ENCODE measurements at regions not wholly inside any gene's neighbourhood (a gene's known extent, or its start where the extent isn't known, plus 50 kb on each side); places are given as distances from the start of the nearest gene placed in this dataset.
A peak's percentile ranks its signal among the peaks of the same experiment; 100 is the strongest.

DNA sequence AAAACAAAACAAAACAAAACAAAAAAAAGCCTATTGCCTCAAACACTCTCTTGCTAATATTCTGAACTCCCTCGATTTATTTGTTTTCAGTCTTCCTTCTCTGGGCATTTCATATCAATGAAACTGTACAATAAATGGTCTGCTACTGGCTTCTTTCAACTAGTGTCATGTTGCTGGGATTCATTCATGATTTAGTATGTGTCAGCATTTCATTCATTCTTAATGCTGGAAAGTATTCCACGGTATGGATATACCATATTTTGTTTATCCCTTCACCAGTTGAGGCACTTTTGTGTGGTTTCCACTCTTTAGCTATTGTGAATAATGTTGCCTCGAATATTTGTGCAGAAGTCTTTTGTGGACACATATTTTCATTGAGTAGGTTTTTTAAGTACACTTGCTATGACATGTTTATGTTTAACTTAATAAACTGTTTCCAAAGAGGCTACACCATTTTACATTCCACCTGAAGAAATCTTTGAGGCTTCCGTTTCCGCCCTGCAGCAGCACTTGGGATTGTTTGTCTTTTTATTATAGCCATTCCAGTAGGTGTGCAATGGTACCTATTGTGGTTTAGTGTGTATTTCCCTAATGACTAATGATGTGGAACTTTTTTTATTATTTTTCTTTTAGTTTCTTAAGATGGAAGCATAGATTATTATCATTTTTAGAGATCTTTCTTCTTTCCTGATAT lies 543.6 kb upstream of the SOX11 start:
- Histone ChIP-seq H3K9me3 (ENCODE audit: low read length) (no peaks in the 10 kb centered on the region), H3K4me1 (ENCODE audit: insufficient read depth, low read length) (no peaks in the 10 kb centered on the region), H3K36me3 (ENCODE audit: insufficient read depth, low read length) (no peaks in the 10 kb centered on the region), H2AFZ (ENCODE audit: low read depth, low read length) (no peak overlapping the region), H3K4me3 (ENCODE audit: low read length) (no peak overlapping the region), H3K27me3 (ENCODE audit: insufficient read depth, low read length) (no peaks in the 10 kb centered on the region)

DNA sequence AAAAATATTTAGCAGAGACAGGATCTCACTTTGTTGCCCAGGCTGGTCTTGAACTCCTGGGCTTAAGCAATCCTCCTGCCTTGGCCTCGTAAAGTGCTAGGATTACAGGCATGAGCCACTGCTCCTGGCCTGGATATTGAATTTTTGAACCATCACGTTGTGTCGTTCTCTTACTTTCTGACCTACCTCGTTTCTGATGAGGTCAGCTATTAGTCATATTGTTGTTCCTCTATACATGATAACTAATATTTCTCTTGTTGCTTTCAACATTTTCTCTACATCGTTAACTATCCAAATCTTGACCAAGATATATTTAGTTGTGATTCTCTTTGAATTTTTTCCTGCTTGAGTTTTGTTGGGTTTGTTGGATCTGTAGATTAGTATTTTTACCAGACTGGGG lies 541.3 kb upstream of the SOX11 start:
- H3K4me3 ChIP-seq (ENCODE audit: low read length), result no peak overlapping the region
- H3K4me1 ChIP-seq (ENCODE audit: insufficient read depth, low read length), result no peaks in the 10 kb centered on the region
- H3K36me3 ChIP-seq (ENCODE audit: insufficient read depth, low read length), result no peaks in the 10 kb centered on the region
- H2AFZ ChIP-seq (ENCODE audit: low read depth, low read length), result no peak overlapping the region
- no peaks in the 10 kb centered on the region for H3K9me3 ChIP-seq (ENCODE audit: low read length)
- no peaks in the 10 kb centered on the region for H3K27me3 ChIP-seq (ENCODE audit: insufficient read depth, low read length)

DNA sequence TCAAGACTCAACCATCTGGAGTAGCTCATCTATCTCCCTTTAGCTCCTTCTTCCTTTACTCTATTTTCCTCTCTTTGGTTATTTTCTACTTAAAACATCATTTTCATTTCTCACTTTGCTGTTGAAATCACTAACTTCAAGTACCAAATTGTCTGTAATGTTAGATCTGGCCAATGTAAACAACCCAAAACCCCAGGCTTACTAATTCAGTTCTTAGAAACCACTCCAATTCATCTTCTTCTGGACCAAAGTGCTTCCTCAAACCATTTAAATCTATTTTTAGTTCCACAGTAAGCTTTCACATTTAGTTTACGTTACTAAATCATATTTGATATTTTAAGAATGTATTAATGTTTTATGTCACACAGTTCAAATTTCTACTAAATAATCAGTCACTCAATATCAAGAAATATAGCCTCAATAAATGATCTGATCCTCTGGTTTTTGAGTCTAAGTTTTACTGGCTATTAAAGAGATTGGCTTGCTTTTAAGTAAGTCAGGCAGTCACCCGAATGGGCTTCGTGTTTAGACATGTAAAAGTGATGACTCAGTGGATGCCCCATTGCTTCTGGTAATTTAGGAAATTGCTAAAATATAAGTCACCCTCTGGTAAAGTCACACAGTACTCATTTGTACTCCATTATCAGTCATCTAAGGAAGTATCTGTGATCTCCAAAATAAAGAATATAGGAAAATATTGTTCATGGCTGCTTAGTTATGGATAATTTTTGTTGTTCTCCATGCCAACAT lies 527.2 kb upstream of the SOX11 start:
- Histone ChIP-seq H3K4me1 (ENCODE audit: insufficient read depth, low read length) (no peaks in the 10 kb centered on the region), H3K4me3 (ENCODE audit: low read length) (no peak overlapping the region), H3K9me3 (ENCODE audit: low read length) (no peaks in the 10 kb centered on the region), H3K36me3 (ENCODE audit: insufficient read depth, low read length) (no peaks in the 10 kb centered on the region), H2AFZ (ENCODE audit: low read depth, low read length) (no peak overlapping the region), H3K27me3 (ENCODE audit: insufficient read depth, low read length) (no peaks in the 10 kb centered on the region)

DNA sequence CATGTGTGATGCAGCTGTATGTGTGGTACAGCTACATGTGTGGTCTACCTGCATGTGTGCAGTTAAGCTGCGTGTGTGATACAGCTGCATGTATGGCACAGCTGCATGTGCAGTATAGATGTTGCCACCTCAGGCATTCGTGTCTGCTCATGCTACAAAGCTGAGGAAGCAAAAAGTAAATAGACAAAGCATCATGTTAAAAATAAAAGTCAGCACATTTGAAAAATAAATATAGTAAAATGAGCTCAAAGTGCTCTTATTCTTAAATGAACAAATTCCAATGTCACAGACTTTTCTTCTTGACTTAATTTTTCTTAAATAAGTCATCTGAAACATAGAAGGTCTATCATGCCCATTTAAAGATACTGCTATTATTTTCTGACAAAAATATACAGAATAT lies 519.3 kb upstream of the SOX11 start:
- Histone ChIP-seq H3K27me3 (ENCODE audit: insufficient read depth, low read length) (no peaks in the 10 kb centered on the region), H2AFZ (ENCODE audit: low read depth, low read length) (no peak overlapping the region), H3K36me3 (ENCODE audit: insufficient read depth, low read length) (no peaks in the 10 kb centered on the region), H3K4me1 (ENCODE audit: insufficient read depth, low read length) (no peaks in the 10 kb centered on the region), H3K9me3 (ENCODE audit: low read length) (no peaks in the 10 kb centered on the region), H3K4me3 (ENCODE audit: low read length) (no peak overlapping the region)

DNA sequence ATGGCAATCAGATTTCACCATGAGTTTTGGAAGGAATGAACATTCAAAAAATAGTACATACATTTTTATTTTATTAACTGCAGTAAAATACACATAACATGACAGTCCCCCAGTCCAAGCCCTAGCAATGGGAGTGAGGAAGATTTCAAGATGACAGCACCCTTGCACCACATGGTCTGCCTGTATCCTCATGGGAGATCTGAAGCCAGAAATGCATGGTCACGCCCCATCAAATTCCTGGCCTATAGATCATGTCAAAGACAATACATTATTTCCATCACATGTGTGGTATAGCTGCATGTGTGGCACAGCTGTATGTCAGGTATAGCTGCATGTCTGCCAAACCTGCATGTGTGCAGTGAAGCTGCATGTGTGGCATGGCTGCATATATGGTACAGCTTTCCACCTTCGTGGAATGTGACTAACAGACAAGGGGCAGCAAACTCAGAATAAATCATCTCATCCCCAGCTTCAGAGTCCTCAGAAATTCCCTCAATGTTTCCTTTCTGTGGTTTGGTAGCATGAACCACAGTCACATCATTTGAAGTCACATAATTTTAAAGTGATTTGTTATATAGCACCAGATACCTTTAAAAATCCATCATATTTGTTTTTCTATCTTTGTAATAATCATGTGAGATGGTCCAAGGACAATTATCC lies 518.2 kb upstream of the SOX11 start:
- Histone ChIP-seq H3K27me3 (ENCODE audit: insufficient read depth, low read length) (no peaks in the 10 kb centered on the region), H3K4me3 (ENCODE audit: low read length) (no peak overlapping the region), H2AFZ (ENCODE audit: low read depth, low read length) (no peak overlapping the region), H3K4me1 (ENCODE audit: insufficient read depth, low read length) (no peaks in the 10 kb centered on the region), H3K36me3 (ENCODE audit: insufficient read depth, low read length) (no peaks in the 10 kb centered on the region), H3K9me3 (ENCODE audit: low read length) (no peaks in the 10 kb centered on the region)

DNA sequence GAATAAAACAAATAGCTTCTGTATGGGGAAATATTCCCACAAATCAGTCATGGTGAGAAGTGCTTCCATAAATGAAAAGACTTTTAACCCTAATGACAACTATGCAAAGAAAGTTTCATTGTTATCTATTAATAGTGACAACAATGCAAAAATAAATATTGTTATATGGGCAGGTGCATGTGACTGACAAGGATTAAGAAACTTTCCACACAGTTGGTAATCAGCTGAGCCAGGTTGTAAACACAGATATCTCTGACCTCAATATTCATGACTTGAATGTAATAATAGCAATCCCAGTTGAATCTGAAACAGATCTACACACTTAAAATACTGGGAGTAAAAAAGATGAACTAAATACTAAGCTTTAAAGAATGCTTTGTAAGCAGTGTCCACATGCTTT lies 517.0 kb upstream of the SOX11 start:
- Histone ChIP-seq H3K4me1 (ENCODE audit: insufficient read depth, low read length) (no peaks in the 10 kb centered on the region), H3K4me3 (ENCODE audit: low read length) (no peak overlapping the region), H3K27me3 (ENCODE audit: insufficient read depth, low read length) (no peaks in the 10 kb centered on the region), H3K36me3 (ENCODE audit: insufficient read depth, low read length) (no peaks in the 10 kb centered on the region), H3K9me3 (ENCODE audit: low read length) (no peaks in the 10 kb centered on the region), H2AFZ (ENCODE audit: low read depth, low read length) (no peak overlapping the region)

DNA sequence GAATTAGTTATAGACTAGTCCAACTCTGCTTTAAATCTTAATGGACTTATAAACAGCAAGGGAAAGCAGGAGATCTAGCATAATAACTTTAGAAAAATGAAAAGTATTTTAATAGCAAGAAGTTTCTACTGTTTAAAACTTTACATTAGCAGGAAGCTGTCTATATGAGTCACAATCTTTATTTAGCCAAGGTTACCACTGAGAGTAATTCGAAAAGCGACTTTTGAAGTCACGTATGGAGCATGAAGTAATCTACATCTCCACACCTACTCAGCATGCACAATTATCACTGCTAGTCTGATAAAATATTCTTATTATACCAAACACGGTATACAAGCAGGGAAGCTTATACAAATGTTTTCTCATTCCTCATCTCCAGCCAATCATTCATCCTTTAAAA lies 515.4 kb upstream of the SOX11 start:
- H3K36me3 ChIP-seq (ENCODE audit: insufficient read depth, low read length), result no peaks in the 10 kb centered on the region
- H3K9me3 ChIP-seq (ENCODE audit: low read length), result no peaks in the 10 kb centered on the region
- H3K27me3 ChIP-seq (ENCODE audit: insufficient read depth, low read length), result no peaks in the 10 kb centered on the region
- H2AFZ ChIP-seq (ENCODE audit: low read depth, low read length), result no peak overlapping the region
- H3K4me1 ChIP-seq (ENCODE audit: insufficient read depth, low read length), result no peaks in the 10 kb centered on the region
- H3K4me3 ChIP-seq (ENCODE audit: low read length), result no peak overlapping the region

DNA sequence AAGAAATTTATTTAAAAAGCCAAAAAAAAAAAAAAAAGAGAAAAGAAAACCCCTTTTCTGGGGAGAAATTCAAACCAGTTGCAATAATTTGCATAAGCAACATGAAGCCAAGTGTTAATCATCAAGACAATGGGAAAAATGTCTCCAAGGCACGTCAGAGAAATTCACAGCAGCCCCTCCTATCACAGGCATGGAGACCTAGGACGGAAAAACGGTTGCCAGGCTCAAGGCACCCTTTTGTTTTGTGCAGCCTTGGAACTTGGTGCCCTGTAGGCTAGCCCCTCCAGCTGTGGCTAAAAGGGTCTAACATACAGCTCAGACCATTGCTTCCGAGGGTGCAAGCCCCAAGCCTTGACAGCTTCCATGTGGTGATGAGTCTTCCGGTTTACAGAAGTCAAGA lies 509.2 kb upstream of the SOX11 start:
- Histone ChIP-seq H3K9me3 (ENCODE audit: low read length) (peaks cover 2% of the 10 kb centered on the region), H3K27me3 (ENCODE audit: insufficient read depth, low read length) (no peaks in the 10 kb centered on the region)

DNA sequence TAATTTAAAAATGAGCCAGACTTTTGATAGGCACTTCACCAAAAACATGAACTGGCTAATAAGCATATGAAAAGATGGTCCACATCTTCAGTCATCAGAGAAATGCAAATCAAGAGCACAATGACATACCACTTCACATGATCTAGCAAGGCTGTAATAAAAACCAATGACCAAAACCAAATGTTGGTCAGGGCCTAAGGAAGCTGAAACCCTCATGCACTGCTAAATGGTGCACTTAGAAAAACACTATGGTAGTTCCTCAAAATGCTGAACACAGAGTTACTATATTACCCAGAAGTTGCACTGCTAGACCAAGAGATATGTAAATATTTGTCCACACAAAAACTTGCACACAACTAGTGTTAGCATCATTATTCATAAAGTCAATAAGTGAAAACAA lies 504.9 kb upstream of the SOX11 start:
- H3K9me3 ChIP-seq (ENCODE audit: low read length), result peaks cover 2% of the 10 kb centered on the region
- H3K4me3 ChIP-seq (ENCODE audit: low read length), result no peak overlapping the region
- no peaks in the 10 kb centered on the region for H3K36me3 ChIP-seq (ENCODE audit: insufficient read depth, low read length)
- no peak overlapping the region for H2AFZ ChIP-seq (ENCODE audit: low read depth, low read length)
- no peaks in the 10 kb centered on the region for H3K27me3 ChIP-seq (ENCODE audit: insufficient read depth, low read length)
- H3K4me1 ChIP-seq (ENCODE audit: insufficient read depth, low read length), result peaks cover 4% of the 10 kb centered on the region

More for the DNA sequence above, 509.2 kb upstream of the SOX11 start:
- Histone ChIP-seq H3K4me3 (ENCODE audit: low read length) (no peak overlapping the region), H3K36me3 (ENCODE audit: insufficient read depth, low read length) (no peaks in the 10 kb centered on the region), H3K4me1 (ENCODE audit: insufficient read depth, low read length) (peaks cover 2% of the 10 kb centered on the region), H2AFZ (ENCODE audit: low read depth, low read length) (no peak overlapping the region)

DNA sequence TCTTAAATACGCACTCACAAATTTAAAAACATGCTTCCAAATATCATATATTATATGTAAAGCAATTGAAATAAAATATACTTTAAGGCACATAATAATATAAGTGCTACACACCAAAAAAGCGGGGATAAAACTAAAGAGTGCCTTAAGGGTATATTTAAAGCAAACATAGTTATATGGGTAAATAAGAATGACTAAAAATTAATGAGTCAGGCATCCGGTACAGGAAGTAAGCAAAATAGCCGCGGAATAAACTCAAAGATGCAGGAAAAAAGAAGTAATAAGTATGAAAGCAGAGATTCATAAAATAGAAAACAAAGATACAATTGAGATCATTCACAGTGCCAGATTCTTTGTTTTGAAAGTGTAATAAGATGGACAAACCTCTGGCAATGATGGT lies 503.5 kb upstream of the SOX11 start:
- no peak overlapping the region for H3K4me3 ChIP-seq (ENCODE audit: low read length)
- H3K9me3 ChIP-seq (ENCODE audit: low read length), result no peaks in the 10 kb centered on the region

DNA sequence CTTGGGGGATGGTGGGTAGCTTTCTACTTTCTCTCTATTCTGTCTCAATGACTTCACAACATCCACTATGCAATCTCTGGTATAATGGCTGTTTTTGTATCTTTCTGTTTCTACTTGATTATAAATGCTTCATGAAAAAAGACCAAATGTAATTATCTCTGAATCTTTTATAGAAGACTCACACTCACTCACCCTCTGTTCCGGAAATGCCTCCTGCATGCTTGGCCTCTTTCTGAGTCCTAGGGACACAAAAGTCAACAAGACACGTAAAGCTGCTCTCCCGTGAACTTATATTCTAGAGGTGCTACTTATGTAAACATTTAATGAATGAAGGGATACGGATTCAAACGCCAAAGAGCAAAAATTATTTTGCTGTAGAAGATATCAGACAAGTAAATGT lies 502.2 kb upstream of the SOX11 start:
- H3K4me3 ChIP-seq (ENCODE audit: low read length), result no peak overlapping the region
- no peaks in the 10 kb centered on the region for H3K27me3 ChIP-seq (ENCODE audit: insufficient read depth, low read length)
- no peaks in the 10 kb centered on the region for H3K9me3 ChIP-seq (ENCODE audit: low read length)
- peak overlapping the region; percentile 67 for H2AFZ ChIP-seq (ENCODE audit: low read depth, low read length)
- no peaks in the 10 kb centered on the region for H3K36me3 ChIP-seq (ENCODE audit: insufficient read depth, low read length)
- peaks cover 4% of the 10 kb centered on the region for H3K4me1 ChIP-seq (ENCODE audit: insufficient read depth, low read length)

More for the DNA sequence above, 503.5 kb upstream of the SOX11 start:
- Histone ChIP-seq H3K4me1 (ENCODE audit: insufficient read depth, low read length) (peaks cover 4% of the 10 kb centered on the region), H2AFZ (ENCODE audit: low read depth, low read length) (no peak overlapping the region), H3K27me3 (ENCODE audit: insufficient read depth, low read length) (no peaks in the 10 kb centered on the region), H3K36me3 (ENCODE audit: insufficient read depth, low read length) (no peaks in the 10 kb centered on the region)

DNA sequence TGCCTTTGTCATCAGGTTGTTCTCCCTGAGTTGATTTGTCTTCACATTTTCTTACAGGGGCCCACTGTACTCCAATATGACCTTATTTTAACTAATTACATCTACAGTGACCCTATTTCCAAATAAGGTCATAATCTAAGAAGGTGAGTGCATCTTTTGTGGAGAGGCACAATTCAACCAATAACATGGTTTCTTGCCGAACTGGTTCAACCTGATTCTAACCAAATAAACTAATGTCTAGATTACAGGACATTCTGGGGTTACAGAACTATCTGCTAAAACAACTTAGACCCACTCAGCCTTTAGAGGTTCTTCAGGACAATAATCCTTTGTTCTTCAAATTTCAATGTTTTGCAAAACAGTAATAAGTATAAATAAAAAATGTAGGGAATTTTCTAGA lies 496.5 kb upstream of the SOX11 start:
- Histone ChIP-seq H2AFZ (ENCODE audit: low read depth, low read length) (no peak overlapping the region), H3K4me1 (ENCODE audit: insufficient read depth, low read length) (no peaks in the 10 kb centered on the region), H3K27me3 (ENCODE audit: insufficient read depth, low read length) (no peaks in the 10 kb centered on the region), H3K4me3 (ENCODE audit: low read length) (no peak overlapping the region), H3K9me3 (ENCODE audit: low read length) (no peaks in the 10 kb centered on the region), H3K36me3 (ENCODE audit: insufficient read depth, low read length) (no peaks in the 10 kb centered on the region)

DNA sequence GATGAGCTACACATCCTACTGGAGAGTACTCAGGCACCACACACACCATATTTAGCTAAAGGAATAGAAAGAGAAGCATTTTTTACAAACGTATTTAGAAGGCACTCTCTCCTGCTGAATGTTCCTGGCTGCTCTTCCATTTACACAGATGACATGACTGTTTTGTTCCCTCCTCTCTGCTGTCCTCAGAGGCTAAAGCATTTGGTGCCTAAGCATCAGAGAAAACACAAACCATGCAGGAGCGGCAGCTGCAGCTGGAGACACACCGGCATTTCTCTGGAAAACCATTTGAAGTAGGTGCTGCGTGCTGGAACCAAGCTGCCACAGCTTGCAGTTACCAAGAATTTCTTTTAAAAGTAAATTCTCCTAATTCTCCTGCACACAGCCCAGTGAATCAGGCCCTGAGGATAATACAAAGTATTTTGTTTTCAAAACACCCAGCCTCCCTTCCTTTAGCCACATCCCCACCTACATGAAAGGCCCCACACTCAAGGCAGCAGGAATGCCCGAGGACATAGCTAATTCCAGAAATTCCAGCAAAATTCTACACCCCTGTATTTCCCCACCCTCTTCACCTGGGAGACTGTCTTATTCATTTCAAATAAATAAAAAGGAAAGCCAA lies 488.9 kb upstream of the SOX11 start:
- Histone ChIP-seq H3K9me3 (ENCODE audit: low read length) (no peaks in the 10 kb centered on the region), H3K36me3 (ENCODE audit: insufficient read depth, low read length) (no peaks in the 10 kb centered on the region), H3K4me3 (ENCODE audit: low read length) (no peak overlapping the region), H2AFZ (ENCODE audit: low read depth, low read length) (no peak overlapping the region), H3K27me3 (ENCODE audit: insufficient read depth, low read length) (no peaks in the 10 kb centered on the region), H3K4me1 (ENCODE audit: insufficient read depth, low read length) (no peaks in the 10 kb centered on the region)

Data from neuron (in vitro differentiated cells).